K562 (cell line): ENCODE measurements at regions not wholly inside any gene's neighbourhood (a gene's known extent, or its start where the extent isn't known, plus 50 kb on each side); places are given as distances from the start of the nearest gene placed in this dataset.

Experiments used
- ATAC-seq: fragments of 200-7000 bp; cut with Tn5 transposase; 3 replicates; pipeline ENCODE4 v1.9.1; 2020; ENCODE audit warnings: moderate library complexity
- BruUV-seq: library from RNA; stranded (reverse); fragments of 400-500 nt; replicated peaks from 2 replicates; lab custom pipeline; 2021; lab: Mats Ljungman, UMichigan
- CTCF ChIA-PET: fragments of 300-600 bp; formaldehyde crosslinking; extraction: SDS; loops from one replicate; lab custom pipeline; 2021; ENCODE audit warnings: low intra/inter-chr PET ratio; lab: Yijun Ruan, JAX
- POLR2A ChIA-PET: fragments of 300-600, 350-650 bp; sonication (Branson Sonifier 250); formaldehyde crosslinking; extraction: SDS; loops from one replicate; lab custom pipeline; 2021; ENCODE audit warnings: antibody characterized with exemption, inconsistent platforms; lab: Yijun Ruan, JAX
- DNase-seq, 4 experiments: peaks; one replicate each; pipeline versions ENCODE4 v3.0.0 to v3.0.0-alpha.2; 2011 to 2018; ENCODE audit warnings: low spot score in 3 of 4, mixed read lengths in 3 of 4; ENCODE audit errors: extremely low read depth in 1 of 4
- FAIRE-seq: peaks from 2 replicates; lab custom pipeline; 2011; peaks lifted over from hg19 to GRCh38; lab: Jason Lieb, UNC
- H2AFZ ChIP-seq: 2 replicates; pipeline ENCODE4 v1.6.0; 2011; ENCODE audit warnings: low read depth, low read length, control low read depth, inconsistent platforms
- H3K27ac ChIP-seq: fragments of 200-600 bp; 3 replicates; pipeline ENCODE4 v1.8.0; 2011; ENCODE audit warnings: low read depth, mild to moderate bottlenecking, control low read depth, inconsistent platforms, low read length, moderate library complexity, mixed read lengths; ENCODE audit errors: extremely low read depth
- H3K27me3 ChIP-seq, 2 experiments: fragments of 300-600 bp in 1 of 2; 2 replicates in 1 of 2; 3 replicates in 1 of 2; pipeline versions ENCODE4 v1.6.0 to v1.8.0; 2011; ENCODE audit warnings: inconsistent platforms in 2 of 2, low read length in 2 of 2, mild to moderate bottlenecking in 1 of 2, mixed read lengths in 1 of 2, moderate library complexity in 1 of 2; ENCODE audit not compliant: control insufficient read depth in 2 of 2, insufficient read depth in 2 of 2
- H3K36me3 ChIP-seq: fragments of 300-600 bp; 3 replicates; pipeline ENCODE4 v1.8.0; 2011; ENCODE audit warnings: mild to moderate bottlenecking, low read length, inconsistent platforms; ENCODE audit not compliant: control insufficient read depth, insufficient read depth
- H3K4me1 ChIP-seq, 2 experiments: fragments of 200-600 bp in 1 of 2; replicated peaks in 1 of 2; 2 replicates in 1 of 2; 3 replicates in 1 of 2; pipeline versions ENCODE4 v1.5.1 to v1.8.0; 2011; ENCODE audit warnings: inconsistent platforms in 2 of 2, low read length in 2 of 2, mild to moderate bottlenecking in 1 of 2, mixed read lengths in 1 of 2, moderate library complexity in 1 of 2; ENCODE audit not compliant: control insufficient read depth in 2 of 2, insufficient read depth in 2 of 2
- H3K4me2 ChIP-seq: 2 replicates; pipeline ENCODE4 v1.6.1; 2011; ENCODE audit warnings: low read length, control low read depth, inconsistent platforms, mixed read lengths; ENCODE audit not compliant: insufficient read depth
- H3K4me3 ChIP-seq: fragments of 200-600 bp; sonication (generic), shearing (Covaris generic); 2 replicates; pipeline ENCODE4 v1.5.1; 2016; ENCODE audit warnings: control low read depth, inconsistent platforms
- H3K79me2 ChIP-seq: fragments of 200-600 bp; 3 replicates; pipeline ENCODE4 v1.8.0; 2011; ENCODE audit warnings: low read length, inconsistent platforms; ENCODE audit not compliant: control insufficient read depth, insufficient read depth
- H3K9ac ChIP-seq, 2 experiments: 2 replicates each; pipeline versions ENCODE4 v1.6.0 to v1.6.1; 2011; ENCODE audit warnings: low read depth in 2 of 2, low read length in 2 of 2, control low read depth in 1 of 2, inconsistent platforms in 1 of 2, mild to moderate bottlenecking in 1 of 2, mixed read lengths in 1 of 2; ENCODE audit not compliant: insufficient read depth in 1 of 2
- H3K9me1 ChIP-seq: one replicate; pipeline ENCODE4 v1.6.0; 2011; ENCODE audit warnings: inconsistent platforms, mild to moderate bottlenecking, low read length, moderate library complexity; ENCODE audit not compliant: control insufficient read depth, insufficient read depth
- H3K9me3 ChIP-seq: replicated peaks from 2 replicates; pipeline ENCODE4 v1.5.1; 2011; ENCODE audit warnings: low read depth, low read length, inconsistent platforms; ENCODE audit not compliant: control insufficient read depth, insufficient read depth
- H4K20me1 ChIP-seq: replicated peaks from 2 replicates; pipeline ENCODE4 v1.6.1; 2011; ENCODE audit warnings: low read length, inconsistent platforms, mixed read lengths; ENCODE audit not compliant: control insufficient read depth, insufficient read depth
- EP400 ChIP-seq: fragments of 450-650 bp; IDR thresholded peaks from 2 replicates; pipeline ENCODE4 v1.6.1; 2017; ENCODE audit warnings: antibody characterized with exemption, mild to moderate bottlenecking, moderate library complexity
- ID3 ChIP-seq, 2 experiments: fragments of 250-450 bp in 1 of 2; fragments of 450-650 bp in 1 of 2; sonication (Bioruptor Pico) in 1 of 2; IDR thresholded peaks; 2 replicates each; pipeline versions ENCODE4 v1.6.1 to v1.8.0; 2016 to 2021; ENCODE audit warnings: mild to moderate bottlenecking in 2 of 2, moderate library complexity in 2 of 2, missing compliant biosample characterization in 1 of 2, missing genetic modification characterization in 1 of 2
- MBD1 ChIP-seq: fragments of 250-450 bp; sonication (Bioruptor Pico); IDR thresholded peaks from 2 replicates; pipeline ENCODE4 v1.8.0; 2022; ENCODE audit warnings: inconsistent platforms
- NR3C1 ChIP-seq: sonication (generic); formaldehyde crosslinking; IDR thresholded peaks from 2 replicates; pipeline ENCODE4 v1.8.1; 2022; ENCODE audit warnings: missing genetic modification reagents
- NUFIP1 ChIP-seq: fragments of 450-650 bp; IDR thresholded peaks from 2 replicates; pipeline ENCODE4 v1.6.1; 2018; ENCODE audit not compliant: partially characterized antibody
- TGIF2 ChIP-seq: sonication (generic); formaldehyde crosslinking; IDR thresholded peaks from 2 replicates; pipeline ENCODE4 v1.8.1; 2022; ENCODE audit warnings: mild to moderate bottlenecking, missing genetic modification reagents, moderate library complexity
- ZNF75A ChIP-seq: fragments of 450-650 bp; formaldehyde crosslinking; IDR thresholded peaks from 2 replicates; pipeline ENCODE4 v1.4.0; 2020; ENCODE audit warnings: mild to moderate bottlenecking
- WGBS: fragments of 100-300 bp; shearing (Covaris generic); methylation state at CpG from one replicate; pipeline ENCODE4 v1.1.6; 2016; ENCODE audit warnings: low coverage, mixed read lengths; ENCODE audit not compliant: insufficient coverage; ENCODE audit errors: missing lambda C conversion rate; 5-methylcytosine and 5-hydroxymethylcytosine counted together
- in situ Hi-C: fragments of 300-500 bp; cut with MboI; formaldehyde crosslinking; loops from 4 replicates; pipeline ENCODE4 v1.15.0; 2018; ENCODE audit warnings: inconsistent platforms, mixed read lengths
- intact Hi-C: fragments of 100-400 bp; cut with micrococcal nuclease; formaldehyde crosslinking; loops from 2 replicates; pipeline ENCODE4 v1.14.2; 2022

GRCh38 chr5:30894811-30895210 lies 298.7 kb upstream of the CDH6 start:
- DNase-seq (no peak), ATAC-seq (no peak), FAIRE-seq (no peak)
- Histone ChIP-seq H3K9ac (no peak overlapping the region), H3K4me3 (no peak overlapping the region), H3K9me1 (no peaks in the 10 kb centered on the region), H3K27ac (no peak overlapping the region), H2AFZ (no peak overlapping the region), H3K4me1 (no peaks in the 10 kb centered on the region), H3K27me3 (no peaks in the 10 kb centered on the region), H3K79me2 (no peaks in the 10 kb centered on the region), H4K20me1 (no peaks in the 10 kb centered on the region), H3K9me3 (no peaks in the 10 kb centered on the region; the same call in 1 of the 2 replicates), H3K36me3 (no peaks in the 10 kb centered on the region), H3K4me2 (no peak overlapping the region)
- ChIA-PET CTCF (no interaction called here), POLR2A (no interaction called here)
- TF ChIP-seq MBD1 (no peak), ZNF75A (CRISPR knock-in tag) (no peak), ID3 (CRISPR knock-in tag; IDR thresholded peaks at IDR 0.05) (no peak), ID3 (tag; IDR thresholded peaks at IDR 0.05) (no peak), EP400 (no peak), NUFIP1 (no peak), NR3C1 (CRISPR knock-in tag) (no peak), TGIF2 (no peak)
- intact Hi-C loops (no loop called here), in situ Hi-C loops (no loop called here)
- BruUV-seq: no TSS peak
- WGBS: 3% methylated on average over 2 of the region's 2 CpGs
